A549 (cell line): ENCODE measurements at regions not wholly inside any gene's neighbourhood (a gene's known extent, or its start where the extent isn't known, plus 50 kb on each side); places are given as distances from the start of the nearest gene placed in this dataset.

Experiments
- CBX2 ChIP-seq: fragments of 200-600 bp; sonication (generic); IDR thresholded peaks from 2 replicates; pipeline ENCODE4 v1.6.1; 2016; ENCODE audit warnings: low read depth, mild to moderate bottlenecking, borderline replicate concordance
- EP300 ChIP-seq, 2 experiments: fragments of >200 bp; sonication (Bioruptor Twin); formaldehyde crosslinking; IDR thresholded peaks; 2 replicates in 1 of 2; 3 replicates in 1 of 2; pipeline ENCODE4 v1.6.1; 2016 to 2017
- POLR2A ChIP-seq: IDR thresholded peaks from 2 replicates; pipeline ENCODE4 v1.6.1; 2012; ENCODE audit warnings: mild to moderate bottlenecking, low read length

- TF ChIP-seq EP300 (IDR thresholded peaks at IDR 0.05): no peak
- no peak for TF ChIP-seq POLR2A
- TF ChIP-seq CBX2: no peak
Measured at GRCh38 chr12:67211029-67211428, 58.1 kb upstream of the CAND1 start.
